Stimulated activated CD8-positive, alpha-beta memory T cell treated with anti-CD3 and anti-CD28 coated beads, Interleukin-7, amount 100 ng/mL, for 48 hours (primary cell): ENCODE measurements at regions not wholly inside any gene's neighbourhood (a gene's known extent, or its start where the extent isn't known, plus 50 kb on each side); places are given as distances from the start of the nearest gene placed in this dataset.

Experiments used
- DNase-seq, 2 donors: peaks; one replicate each; pipeline ENCODE4 v3.0.0-alpha.2; 2020; ENCODE audit warnings: low read depth in 1 of 2; ENCODE audit errors: extremely low read depth in 1 of 2

DNA sequence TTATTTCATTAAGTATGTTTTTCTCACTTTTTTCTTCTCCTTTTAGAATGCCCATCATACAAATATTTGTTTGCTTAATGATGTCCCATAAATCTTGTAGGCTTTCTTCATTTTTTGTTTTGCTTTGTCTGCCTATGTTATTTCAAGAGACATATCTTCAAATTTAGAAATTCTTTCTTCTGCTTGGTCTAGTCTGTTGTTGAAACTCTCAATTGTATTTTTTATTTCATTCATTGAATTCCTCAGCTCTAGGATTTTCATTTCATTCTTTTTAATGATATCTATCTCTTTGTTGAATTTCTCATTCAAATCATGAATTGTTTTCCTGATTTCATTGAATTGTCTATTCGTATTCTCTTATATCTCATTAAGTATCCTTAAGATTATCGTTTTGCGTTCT is 125.1 kb upstream of the VIPR2 start:
- DNase-seq, result no peak

- DNase-seq, result no peak
These were observed 118.8 kb upstream of the VIPR2 start for GRCh38 chr7:159263430-159263829.

GRCh38 chr7:159253657-159254056 is 109.0 kb upstream of the VIPR2 start:
- no peak for DNase-seq

- DNase-seq, result no peak
These were observed 105.8 kb upstream of the VIPR2 start for GRCh38 chr7:159250471-159250870.

GRCh38 chr7:159249671-159250070 is 105.0 kb upstream of the VIPR2 start:
- DNase-seq, result no peak

DNA sequence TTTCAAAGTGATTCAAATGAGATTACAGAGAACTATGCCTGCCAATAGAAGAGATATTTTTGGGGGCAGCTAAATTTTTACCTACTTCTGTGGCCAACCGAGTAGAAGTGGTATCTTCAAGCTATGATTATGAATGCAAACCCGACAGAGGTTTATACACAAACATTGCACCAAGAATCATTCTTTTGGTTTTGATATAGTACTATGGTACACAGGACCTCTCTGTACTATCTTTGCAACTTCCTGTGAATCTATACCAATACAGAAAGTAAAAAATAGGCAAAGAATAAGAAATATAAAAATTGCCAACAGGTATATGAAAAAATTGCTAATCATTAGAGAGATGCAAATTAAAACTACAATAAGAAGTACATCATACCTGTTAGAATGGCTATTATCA is 103.2 kb upstream of the VIPR2 start:
- no peak for DNase-seq

DNA sequence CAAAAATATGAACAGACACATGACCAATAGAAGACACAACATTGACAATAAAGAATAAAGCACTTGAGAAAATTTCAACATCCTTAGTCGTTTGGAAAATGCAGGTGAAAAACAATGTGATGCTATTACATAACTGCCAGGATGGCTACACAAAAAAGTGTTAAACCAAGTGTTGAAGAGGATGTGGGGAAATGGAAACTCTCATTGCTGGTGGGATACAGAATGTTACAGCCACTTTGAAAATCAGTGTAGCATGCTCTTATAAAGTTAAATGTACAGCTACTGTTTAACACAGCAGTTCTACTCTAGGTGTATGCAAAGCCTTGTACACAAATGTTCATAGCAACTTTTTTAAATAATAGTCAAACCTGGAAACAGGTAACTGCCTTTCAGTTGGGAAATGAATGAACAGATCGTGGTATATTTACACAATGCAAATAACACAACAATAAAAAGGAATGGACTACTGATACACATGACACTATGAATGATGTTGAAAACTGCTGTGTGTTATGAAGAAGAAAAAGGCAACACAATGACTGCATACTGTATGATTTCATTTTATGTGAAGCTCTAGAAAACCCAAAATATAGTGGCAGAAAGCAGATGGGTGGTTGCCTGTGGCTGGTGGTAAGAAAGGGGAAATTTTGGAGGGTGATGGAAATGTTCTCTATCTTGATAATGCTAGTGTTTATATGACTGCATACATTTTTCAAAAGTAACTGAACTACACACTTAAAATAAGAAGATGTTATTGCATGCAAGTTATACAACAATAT is 102.2 kb upstream of the VIPR2 start:
- DNase-seq, result no peak

- no peak for DNase-seq
These were observed 96.3 kb upstream of the VIPR2 start for GRCh38 chr7:159240962-159241361.

- DNase-seq, result no peak
These were observed 94.4 kb upstream of the VIPR2 start for GRCh38 chr7:159239028-159239427.

DNA sequence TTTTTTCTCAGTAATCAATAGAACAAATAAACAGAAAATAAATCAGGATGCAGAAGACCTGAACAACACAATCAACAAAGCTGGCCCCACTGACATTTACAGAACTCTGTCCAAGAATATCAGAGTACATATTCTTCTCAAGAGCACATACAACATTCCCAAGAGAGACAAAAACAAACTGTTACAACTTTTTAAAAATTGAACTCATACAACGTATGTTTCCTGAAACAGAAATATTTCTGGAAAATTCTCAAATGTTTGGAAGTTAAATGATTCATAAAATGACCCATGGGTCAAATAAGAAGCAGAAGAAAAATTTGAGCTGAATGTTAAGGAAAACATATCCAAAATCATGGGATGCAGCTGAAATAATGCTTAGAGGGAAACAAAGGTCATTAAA is 93.9 kb upstream of the VIPR2 start:
- DNase-seq, result no peak

DNA sequence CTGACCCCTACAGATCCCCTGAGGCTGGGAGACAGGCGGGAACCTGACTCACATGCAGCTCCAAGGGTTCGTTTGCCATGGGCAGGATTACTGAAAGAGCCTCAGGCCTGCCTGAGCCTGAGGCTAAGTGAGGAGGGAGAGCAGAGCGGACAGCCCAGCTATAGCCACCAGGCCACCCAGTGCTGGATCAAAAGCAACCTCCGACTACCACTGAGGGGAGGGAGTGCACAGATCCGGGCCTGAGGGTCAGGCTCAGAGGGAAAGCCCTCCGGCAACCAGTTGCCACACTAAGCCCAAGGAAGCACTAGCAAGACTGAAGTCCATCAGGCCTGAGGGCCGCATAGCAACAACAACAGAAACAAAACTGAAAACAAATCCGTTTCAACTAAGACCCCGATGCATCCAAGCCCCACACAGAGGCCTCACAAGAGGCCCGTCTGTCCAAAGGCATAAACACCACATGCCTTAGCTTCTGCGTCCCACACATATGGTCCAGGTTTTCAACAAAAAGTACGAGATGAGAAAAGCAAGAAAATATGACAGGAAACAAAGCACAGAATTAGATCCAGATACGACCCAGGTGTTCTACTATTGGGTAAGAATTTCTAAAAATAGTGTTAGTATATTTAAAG is 92.5 kb upstream of the VIPR2 start:
- DNase-seq, result no peak

DNA sequence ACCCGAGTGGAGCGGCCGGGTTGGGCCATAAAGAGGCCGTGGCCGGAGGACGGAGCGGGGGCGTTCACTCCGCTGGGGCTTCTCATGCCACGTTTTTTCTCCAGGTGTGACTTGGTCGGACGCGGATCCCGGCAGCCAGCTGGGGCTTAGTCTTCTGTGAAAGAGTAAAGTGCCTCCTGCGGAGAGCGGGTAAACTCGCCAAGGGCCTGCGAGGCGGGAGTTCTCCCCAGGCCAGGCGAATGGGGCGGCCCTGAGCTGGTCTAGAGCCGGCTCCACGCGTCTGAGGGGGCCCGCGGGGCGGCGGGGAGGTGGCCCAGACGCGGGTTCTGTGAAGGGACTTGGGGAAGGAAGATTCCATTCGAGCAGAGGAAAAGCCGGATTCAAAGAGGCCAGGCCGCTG is 86.3 kb upstream of the VIPR2 start:
- no peak for DNase-seq

DNA sequence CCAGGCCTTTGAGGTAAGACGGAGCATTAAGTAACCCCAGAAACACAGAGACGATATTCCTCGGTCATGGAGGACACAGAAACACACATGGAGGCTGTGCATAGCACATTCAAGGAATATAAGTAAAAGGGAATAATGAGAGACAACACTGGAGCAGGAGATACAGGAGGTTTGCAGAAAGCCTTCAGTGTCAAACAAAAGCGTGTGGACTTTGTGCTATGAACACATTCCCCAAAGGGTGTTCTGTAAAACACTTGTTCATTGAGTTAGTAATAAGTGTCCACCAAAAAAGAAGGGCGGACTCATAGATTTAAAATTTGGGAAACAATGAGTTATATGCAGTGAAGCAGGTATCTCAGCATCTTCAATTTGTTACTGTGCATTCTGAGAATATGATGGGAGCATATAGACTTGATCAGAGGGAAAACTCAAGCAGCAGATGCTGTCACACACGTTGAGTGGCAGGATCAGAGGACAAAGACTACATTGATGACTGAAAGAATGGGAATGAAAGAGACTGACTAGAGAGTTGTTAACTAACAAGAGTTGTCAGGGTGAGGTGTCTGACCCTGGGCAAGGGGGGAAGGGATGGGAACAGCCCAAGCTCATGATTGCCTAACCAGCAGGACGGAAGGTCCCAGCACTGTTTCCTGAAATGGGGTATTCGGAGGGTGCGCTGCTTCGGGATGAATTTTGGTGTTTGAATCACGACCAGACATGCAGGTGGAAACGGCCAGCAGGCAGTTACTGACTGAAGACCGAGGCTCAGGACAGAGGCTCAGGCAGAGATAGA is 85.2 kb upstream of the VIPR2 start:
- no peak for DNase-seq

- no peak for DNase-seq
These were observed 82.8 kb upstream of the VIPR2 start for GRCh38 chr7:159227433-159227832.

DNA sequence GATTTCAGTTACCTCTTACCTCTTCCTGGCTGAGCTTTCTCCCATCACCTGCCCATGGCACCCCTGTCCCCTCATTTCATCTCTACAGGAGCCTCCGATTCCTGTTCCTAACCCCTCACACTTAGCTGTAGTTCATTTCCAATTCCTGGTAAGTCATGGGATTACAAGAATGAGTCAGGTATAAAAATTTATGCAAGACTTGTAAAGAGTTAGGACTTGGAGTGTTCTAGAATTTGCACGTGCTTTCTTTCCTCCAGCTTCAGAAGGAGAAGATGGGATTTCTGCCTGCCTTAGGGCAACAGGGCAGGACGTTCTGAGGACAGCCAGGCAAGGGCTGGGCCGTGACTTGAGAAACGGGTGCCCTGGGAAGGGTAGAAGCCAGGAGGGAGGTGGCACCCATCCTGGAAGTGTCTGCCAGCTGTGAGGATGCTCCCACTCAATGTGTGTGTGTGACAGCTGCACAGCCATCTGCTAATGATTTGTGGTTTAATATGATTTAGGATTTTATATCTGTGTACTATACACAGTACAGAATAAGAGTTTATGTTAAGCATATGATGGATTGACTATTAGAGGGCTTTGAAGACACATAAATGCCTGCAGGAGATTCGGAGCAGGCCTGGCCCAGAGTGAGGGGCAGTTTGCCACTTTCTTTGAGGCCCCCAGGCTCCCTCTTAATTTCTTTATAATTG is 81.5 kb upstream of the VIPR2 start:
- DNase-seq, result no peak

- DNase-seq, result no peak
These were observed 73.9 kb upstream of the VIPR2 start for GRCh38 chr7:159218607-159219006.

DNA sequence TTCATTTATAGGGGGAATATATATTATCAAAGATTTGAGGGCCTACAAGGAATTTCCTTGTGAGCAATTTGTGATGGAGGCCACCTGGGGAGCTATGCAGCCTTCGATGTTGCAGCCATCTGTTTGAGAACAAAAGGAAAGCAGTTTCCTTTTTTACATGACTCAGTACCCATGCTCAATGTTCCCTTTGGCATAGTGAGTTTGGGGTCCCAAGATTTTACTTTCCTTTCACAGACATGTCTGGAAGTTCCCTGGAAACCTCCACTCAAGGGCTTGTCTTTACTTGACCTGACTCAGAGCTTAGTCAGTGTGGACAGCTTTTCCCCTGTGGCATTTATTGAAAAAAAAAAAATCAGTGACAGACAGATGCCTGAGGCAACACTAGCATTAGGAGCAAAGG is 73.5 kb upstream of the VIPR2 start:
- DNase-seq, result no peak

GRCh38 chr7:159215076-159215475 is 70.4 kb upstream of the VIPR2 start:
- no peak for DNase-seq

- no peak for DNase-seq
These were observed 68.6 kb upstream of the VIPR2 start for GRCh38 chr7:159213253-159213652.

DNA sequence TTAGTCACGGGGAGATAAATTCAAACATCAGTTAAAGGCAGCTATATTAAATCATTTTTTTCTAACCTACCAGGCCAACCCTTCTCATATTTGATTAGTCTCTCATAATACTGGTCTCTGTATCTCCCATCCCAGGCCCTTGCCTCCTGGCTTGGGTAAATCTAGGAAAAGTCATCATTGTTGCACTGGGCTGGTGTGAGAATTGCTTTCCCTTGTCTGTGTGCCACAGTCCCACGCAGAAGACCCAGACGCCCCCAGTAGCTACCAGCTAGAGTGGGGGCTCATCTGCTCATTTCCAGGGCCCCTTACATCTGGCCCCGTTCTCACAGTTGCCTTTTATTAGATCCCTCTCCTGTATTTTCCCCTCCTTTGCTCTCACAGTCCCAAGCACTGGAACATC is 67.6 kb upstream of the VIPR2 start:
- no peak for DNase-seq

GRCh38 chr7:159211540-159212182 is 67.0 kb upstream of the VIPR2 start:
- no peak for DNase-seq
